ENCODE measurements at regions not wholly inside any gene's neighbourhood (a gene's known extent, or its start where the extent isn't known, plus 50 kb on each side); places are given as distances from the start of the nearest gene placed in this dataset.

GRCh38 chr16:85539084-85539483, 74.0 kb upstream of the GSE1 start:
- no peaks in the 10 kb centered on the region for H3K27me3 ChIP-seq (ENCODE audit: control insufficient read depth in 2 of 2, insufficient read depth in 2 of 2, low read length in 2 of 2)
- H3K27ac Mint-ChIP-seq: no peak overlapping the region
- no peaks in the 10 kb centered on the region for H4K20me1 ChIP-seq (ENCODE audit: insufficient read depth, low read length)
- no peak overlapping the region for H3K27ac ChIP-seq (ENCODE audit: low read depth in 1 of 2, low read length in 2 of 2)
- TF ChIP-seq, protein P1, sequence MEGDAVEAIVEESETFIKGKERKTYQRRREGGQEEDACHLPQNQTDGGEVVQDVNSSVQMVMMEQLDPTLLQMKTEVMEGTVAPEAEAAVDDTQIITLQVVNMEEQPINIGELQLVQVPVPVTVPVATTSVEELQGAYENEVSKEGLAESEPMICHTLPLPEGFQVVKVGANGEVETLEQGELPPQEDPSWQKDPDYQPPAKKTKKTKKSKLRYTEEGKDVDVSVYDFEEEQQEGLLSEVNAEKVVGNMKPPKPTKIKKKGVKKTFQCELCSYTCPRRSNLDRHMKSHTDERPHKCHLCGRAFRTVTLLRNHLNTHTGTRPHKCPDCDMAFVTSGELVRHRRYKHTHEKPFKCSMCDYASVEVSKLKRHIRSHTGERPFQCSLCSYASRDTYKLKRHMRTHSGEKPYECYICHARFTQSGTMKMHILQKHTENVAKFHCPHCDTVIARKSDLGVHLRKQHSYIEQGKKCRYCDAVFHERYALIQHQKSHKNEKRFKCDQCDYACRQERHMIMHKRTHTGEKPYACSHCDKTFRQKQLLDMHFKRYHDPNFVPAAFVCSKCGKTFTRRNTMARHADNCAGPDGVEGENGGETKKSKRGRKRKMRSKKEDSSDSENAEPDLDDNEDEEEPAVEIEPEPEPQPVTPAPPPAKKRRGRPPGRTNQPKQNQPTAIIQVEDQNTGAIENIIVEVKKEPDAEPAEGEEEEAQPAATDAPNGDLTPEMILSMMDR (IDR thresholded peaks at IDR 0.05): no peak
- H3K36me3 Mint-ChIP-seq: peaks cover 12% of the 10 kb centered on the region in 2 donors
- no peak overlapping the region for H3K4me2 ChIP-seq (replicated peaks; ENCODE audit: extremely low read depth, low read length, poor library complexity, severe bottlenecking)
- no peak for DNase-seq
- intact Hi-C loops (cut with micrococcal nuclease): no loop called here
- H3K4me3 ChIP-seq (replicated peaks in 1 of 3; ENCODE audit: low read depth in 2 of 3, low read length in 3 of 3): no peak overlapping the region
- no peak overlapping the region for H2AFZ ChIP-seq (ENCODE audit: insufficient read depth, low read depth, low read length, poor library complexity, severe bottlenecking)
- peaks cover 0 to 4% of the 10 kb centered on the region in 2 donors for H3K36me3 ChIP-seq (replicated peaks in 1 of 2; ENCODE audit: control insufficient read depth in 1 of 2, insufficient read depth in 2 of 2, low read length in 2 of 2)
- peaks cover 1 to 10% (median 2%) of the 10 kb centered on the region in 3 donors for H3K27me3 Mint-ChIP-seq (ENCODE audit: low read depth in 3 of 3)
- H3K9me3 ChIP-seq (replicated peaks in 1 of 2; ENCODE audit: control insufficient read depth in 1 of 2, insufficient read depth in 1 of 2, low read length in 2 of 2): peaks cover 8 to 11% of the 10 kb centered on the region in 2 donors
- H3K4me1 Mint-ChIP-seq: peaks cover 68% of the 10 kb centered on the region
- peaks cover 12% of the 10 kb centered on the region for H3K79me2 ChIP-seq (ENCODE audit: insufficient read depth, low read length)
- 100% methylated on average over 5 of the region's 7 CpGs for WGBS (ENCODE audit: insufficient coverage)
- no peak overlapping the region for H3K4me3 Mint-ChIP-seq
- peaks cover 3 to 14% (median 9%) of the 10 kb centered on the region in 7 donors for H3K9me3 Mint-ChIP-seq
- H3K9ac ChIP-seq (ENCODE audit: insufficient read depth, low read length, poor library complexity, severe bottlenecking): no peak overlapping the region
- peaks cover 56 to 72% of the 10 kb centered on the region in 2 donors for H3K4me1 ChIP-seq (ENCODE audit: control insufficient read depth in 1 of 2, insufficient read depth in 2 of 2, low read length in 2 of 2)

GRCh38 chr16:85539629-85540291, 73.4 kb upstream of the GSE1 start:
- intact Hi-C loops (cut with micrococcal nuclease): no loop called here
- no peaks in the 10 kb centered on the region for H3K27me3 ChIP-seq (ENCODE audit: control insufficient read depth in 2 of 2, insufficient read depth in 2 of 2, low read length in 2 of 2)
- Mint-ChIP-seq H3K4me3 (no peak overlapping the region), H3K4me1 (peaks cover 70% of the 10 kb centered on the region), H3K27me3 (ENCODE audit: low read depth in 3 of 3) (peaks cover 1 to 12% (median 1%) of the 10 kb centered on the region in 3 donors), H3K36me3 (peaks cover 12% of the 10 kb centered on the region in 2 donors), H3K27ac (no peak overlapping the region), H3K9me3 (peaks cover 3 to 14% (median 9%) of the 10 kb centered on the region in 7 donors)
- H3K36me3 ChIP-seq (replicated peaks in 1 of 2; ENCODE audit: control insufficient read depth in 1 of 2, insufficient read depth in 2 of 2, low read length in 2 of 2): peaks cover 0 to 4% of the 10 kb centered on the region in 2 donors
- no peak overlapping the region for H3K9ac ChIP-seq (ENCODE audit: insufficient read depth, low read length, poor library complexity, severe bottlenecking)
- peaks cover 61 to 75% of the 10 kb centered on the region in 2 donors for H3K4me1 ChIP-seq (ENCODE audit: control insufficient read depth in 1 of 2, insufficient read depth in 2 of 2, low read length in 2 of 2)
- no peak overlapping the region for H2AFZ ChIP-seq (ENCODE audit: insufficient read depth, low read depth, low read length, poor library complexity, severe bottlenecking)
- H3K27ac ChIP-seq (ENCODE audit: low read depth in 1 of 2, low read length in 2 of 2): no peak overlapping the region
- no peaks in the 10 kb centered on the region for H4K20me1 ChIP-seq (ENCODE audit: insufficient read depth, low read length)
- 98% methylated on average over 11 of the region's 12 CpGs for WGBS (ENCODE audit: insufficient coverage)
- TF ChIP-seq, protein P1 (IDR thresholded peaks at IDR 0.05): no peak
- H3K9me3 ChIP-seq (replicated peaks in 1 of 2; ENCODE audit: control insufficient read depth in 1 of 2, insufficient read depth in 1 of 2, low read length in 2 of 2): peaks cover 8 to 11% of the 10 kb centered on the region in 2 donors
- H3K79me2 ChIP-seq (ENCODE audit: insufficient read depth, low read length): peaks cover 12% of the 10 kb centered on the region
- no peak overlapping the region for H3K4me3 ChIP-seq (replicated peaks in 1 of 3; ENCODE audit: low read depth in 2 of 3, low read length in 3 of 3)
- H3K4me2 ChIP-seq (replicated peaks; ENCODE audit: extremely low read depth, low read length, poor library complexity, severe bottlenecking): no peak overlapping the region
- no peak for DNase-seq

Data from CD14-positive monocyte (primary cell).